Mesenchymal stem cell (in vitro differentiated cells and primary cell): ENCODE measurements at regions not wholly inside any gene's neighbourhood (a gene's known extent, or its start where the extent isn't known, plus 50 kb on each side); places are given as distances from the start of the nearest gene placed in this dataset.

Experiments used
- DNase-seq: peaks from one replicate; pipeline ENCODE4 v3.0.0-alpha.2; 2013
- H2AFZ ChIP-seq: one replicate; pipeline ENCODE4 v1.6.1; 2013; ENCODE audit warnings: low read depth, mild to moderate bottlenecking, control low read depth, inconsistent platforms, low read length, moderate library complexity
- H2AK5ac ChIP-seq: 2 replicates; pipeline ENCODE4 v1.6.1; 2013; ENCODE audit warnings: low read length, moderate library complexity, mild to moderate bottlenecking, inconsistent platforms; ENCODE audit not compliant: severe bottlenecking
- H2BK120ac ChIP-seq: one replicate; pipeline ENCODE4 v1.6.1; 2013; ENCODE audit warnings: low read depth, mild to moderate bottlenecking, inconsistent platforms, low read length, moderate library complexity
- H2BK12ac ChIP-seq, 2 experiments: one replicate each; pipeline ENCODE4 v1.6.1; 2013; ENCODE audit warnings: inconsistent platforms in 2 of 2, low read length in 2 of 2, mild to moderate bottlenecking in 2 of 2, moderate library complexity in 2 of 2, control low read depth in 1 of 2
- H2BK15ac ChIP-seq: one replicate; pipeline ENCODE4 v1.6.1; 2013; ENCODE audit warnings: mild to moderate bottlenecking, low read depth, inconsistent platforms; ENCODE audit not compliant: poor library complexity, severe bottlenecking
- H2BK5ac ChIP-seq: 2 replicates; pipeline ENCODE4 v1.6.1; 2013; ENCODE audit warnings: low read depth, mild to moderate bottlenecking, low read length, control low read depth, inconsistent platforms; ENCODE audit not compliant: poor library complexity, severe bottlenecking
- H3K14ac ChIP-seq, 2 experiments: one replicate each; pipeline ENCODE4 v1.6.1; 2013; ENCODE audit warnings: inconsistent platforms in 2 of 2, low read length in 2 of 2, control low read depth in 1 of 2, mild to moderate bottlenecking in 1 of 2, moderate library complexity in 1 of 2
- H3K18ac ChIP-seq, 2 experiments: one replicate each; pipeline ENCODE4 v1.6.1; 2013; ENCODE audit warnings: inconsistent platforms in 2 of 2, low read length in 2 of 2, control low read depth in 1 of 2, low read depth in 1 of 2, mild to moderate bottlenecking in 1 of 2
- H3K23ac ChIP-seq, 2 experiments: one replicate each; pipeline ENCODE4 v1.6.1; 2013; ENCODE audit warnings: inconsistent platforms in 2 of 2, low read length in 2 of 2, mild to moderate bottlenecking in 2 of 2, moderate library complexity in 2 of 2, control low read depth in 1 of 2
- H3K27ac ChIP-seq: 2 replicates; pipeline ENCODE4 v1.5.1; 2013; ENCODE audit warnings: mild to moderate bottlenecking, moderate library complexity, low read length, control low read depth, inconsistent platforms; ENCODE audit not compliant: poor library complexity, severe bottlenecking
- H3K27me3 ChIP-seq, 2 experiments: 2 replicates each; pipeline versions ENCODE4 v1.6.1 to v1.7.0; 2013; ENCODE audit warnings: low read length in 2 of 2, mild to moderate bottlenecking in 2 of 2, moderate library complexity in 2 of 2, control low read depth in 1 of 2, inconsistent platforms in 1 of 2; ENCODE audit not compliant: control insufficient read depth in 1 of 2, insufficient read depth in 1 of 2
- H3K36me3 ChIP-seq, 2 experiments: 2 replicates each; pipeline versions ENCODE4 v1.6.1 to v1.7.0; 2013; ENCODE audit warnings: low read length in 2 of 2, control low read depth in 1 of 2, inconsistent platforms in 1 of 2, low read depth in 1 of 2, mild to moderate bottlenecking in 1 of 2; ENCODE audit not compliant: insufficient read depth in 2 of 2, control insufficient read depth in 1 of 2
- H3K4ac ChIP-seq, 2 experiments: one replicate each; pipeline ENCODE4 v1.6.1; 2013; ENCODE audit warnings: inconsistent platforms in 2 of 2, low read length in 2 of 2, mild to moderate bottlenecking in 2 of 2, moderate library complexity in 2 of 2, control low read depth in 1 of 2, low read depth in 1 of 2
- H3K4me1 ChIP-seq: 2 replicates; pipeline ENCODE4 v1.6.1; 2013; ENCODE audit warnings: low read depth, low read length, control low read depth; ENCODE audit not compliant: control insufficient read depth, insufficient read depth
- H3K4me2 ChIP-seq: 2 replicates; pipeline ENCODE4 v1.6.1; 2013; ENCODE audit warnings: low read length, mild to moderate bottlenecking, inconsistent platforms; ENCODE audit not compliant: poor library complexity, severe bottlenecking
- H3K4me3 ChIP-seq, 2 experiments: 2 replicates each; pipeline versions ENCODE4 v1.5.1 to v1.7.0; 2013; ENCODE audit warnings: low read length in 2 of 2, mild to moderate bottlenecking in 2 of 2, control low read depth in 1 of 2, low read depth in 1 of 2; ENCODE audit not compliant: insufficient read depth in 1 of 2
- H3K79me1 ChIP-seq: replicated peaks from 2 replicates; pipeline ENCODE4 v1.6.1; 2013; ENCODE audit warnings: mild to moderate bottlenecking, control low read depth, low read length, inconsistent platforms; ENCODE audit not compliant: poor library complexity, severe bottlenecking
- H3K9ac ChIP-seq: 2 replicates; pipeline ENCODE4 v1.7.0; 2013; ENCODE audit warnings: mild to moderate bottlenecking, low read length, moderate library complexity
- H3K9me3 ChIP-seq: 2 replicates; pipeline ENCODE4 v1.7.0; 2013; ENCODE audit warnings: mild to moderate bottlenecking, low read length; ENCODE audit not compliant: control insufficient read depth
- H4K8ac ChIP-seq: one replicate; pipeline ENCODE4 v1.6.1; 2013; ENCODE audit warnings: inconsistent platforms, mild to moderate bottlenecking, low read length, moderate library complexity
- H4K91ac ChIP-seq: one replicate; pipeline ENCODE4 v1.6.1; 2013; ENCODE audit warnings: mild to moderate bottlenecking, low read length, inconsistent platforms
- WGBS: methylation state at CpG from one replicate; pipeline ENCODE4 v1.1.7; 2013; ENCODE audit warnings: mixed read lengths; 5-methylcytosine and 5-hydroxymethylcytosine counted together

DNA sequence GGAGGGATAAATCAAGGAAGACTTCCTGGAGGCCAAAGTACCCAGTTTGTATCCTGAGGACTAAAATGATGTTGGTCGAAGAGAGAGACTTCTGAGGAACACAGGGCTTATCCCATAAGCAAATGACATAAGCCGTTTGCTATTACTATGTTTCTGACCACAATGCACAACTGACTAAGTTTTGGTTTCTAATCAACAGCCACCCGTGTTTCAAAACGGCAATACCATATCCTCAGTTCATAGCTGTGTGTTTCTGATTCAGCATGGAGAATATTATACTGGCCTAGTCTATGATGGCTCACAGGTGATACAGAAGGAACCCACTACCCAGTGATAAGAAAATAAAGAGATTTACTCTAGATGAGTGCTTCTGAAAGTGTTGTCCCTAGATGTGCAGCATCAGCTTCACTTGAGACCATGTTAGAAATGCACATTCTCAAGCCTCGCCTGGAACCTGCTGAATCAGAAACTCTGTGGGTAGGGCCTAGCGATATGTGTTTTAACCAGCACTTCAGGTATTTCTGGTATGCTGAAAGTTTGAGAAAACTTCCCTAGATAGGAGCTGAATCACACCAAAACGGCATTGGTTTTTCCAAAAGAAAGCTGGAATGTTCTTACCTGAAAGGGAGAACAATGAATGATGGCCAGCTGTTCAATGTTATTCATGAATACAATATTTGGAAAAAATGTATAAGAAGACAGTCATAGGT lies 639.7 kb upstream of the NR2F2 start:
- DNase-seq = no peak
- no peak overlapping the region for H2AK5ac ChIP-seq
- no peak overlapping the region for H2BK12ac ChIP-seq
- no peak overlapping the region for H2BK120ac ChIP-seq
- H3K9ac ChIP-seq = no peak overlapping the region
- H3K4me1 ChIP-seq = no peaks in the 10 kb centered on the region
- no peak overlapping the region for H3K18ac ChIP-seq
- H3K36me3 ChIP-seq = no peaks in the 10 kb centered on the region
- H3K79me1 ChIP-seq = no peaks in the 10 kb centered on the region
- no peak overlapping the region for H2BK5ac ChIP-seq
- H4K91ac ChIP-seq = no peak overlapping the region
- H3K27me3 ChIP-seq = no peaks in the 10 kb centered on the region
- no peak overlapping the region for H3K4me2 ChIP-seq
- no peak overlapping the region for H3K4me3 ChIP-seq
- 94% methylated on average over 7 of the region's 7 CpGs for WGBS
- H3K27ac ChIP-seq = no peak overlapping the region
- H3K14ac ChIP-seq = no peak overlapping the region
- H3K23ac ChIP-seq = no peak overlapping the region
- no peak overlapping the region for H3K4ac ChIP-seq
- peaks cover 32% of the 10 kb centered on the region for H3K9me3 ChIP-seq
- H2AFZ ChIP-seq = no peak overlapping the region
- H2BK15ac ChIP-seq = no peak overlapping the region
- H4K8ac ChIP-seq = no peak overlapping the region

DNA sequence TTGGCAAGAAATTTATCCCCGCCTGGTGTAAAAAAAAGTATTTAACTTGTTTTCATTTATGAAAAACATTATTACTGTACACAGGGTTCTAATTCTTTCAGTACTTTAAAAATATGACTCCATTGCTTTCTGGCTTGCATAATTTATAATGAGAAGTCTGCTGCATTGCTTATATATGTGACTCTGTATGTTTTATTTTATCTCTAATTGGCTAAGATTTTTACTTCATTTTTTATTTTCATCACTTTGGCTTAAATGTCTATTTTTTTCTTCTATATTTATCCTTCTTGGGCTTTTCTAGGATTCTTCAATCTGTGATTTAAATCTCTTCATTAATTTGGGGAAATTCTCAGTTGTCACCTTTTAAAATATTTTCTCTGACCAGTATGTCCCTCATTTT lies 636.6 kb upstream of the NR2F2 start:
- Histone ChIP-seq H3K36me3 (no peaks in the 10 kb centered on the region), H3K4me2 (no peak overlapping the region)

DNA sequence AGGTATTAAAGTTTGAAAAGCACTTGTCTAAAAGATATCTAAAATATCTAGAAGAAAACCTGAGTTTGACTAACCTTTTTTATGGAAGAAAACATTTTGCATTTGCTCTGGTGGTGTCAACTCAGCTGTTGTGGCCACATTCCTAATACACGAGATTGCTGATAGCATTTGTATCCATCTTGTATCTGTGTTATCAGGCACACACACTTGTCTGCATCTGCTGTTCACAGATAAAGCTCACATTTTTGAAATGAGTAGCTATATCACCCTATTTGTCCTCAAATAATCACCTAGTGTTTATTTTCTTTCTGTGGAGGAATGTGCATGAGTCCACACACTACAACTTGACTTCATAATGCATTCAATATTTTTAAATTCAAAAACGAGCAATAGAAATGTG lies 632.3 kb upstream of the NR2F2 start:
- Histone ChIP-seq H3K27ac (no peak overlapping the region), H2BK12ac (no peak overlapping the region), H3K23ac (no peak overlapping the region), H3K4me2 (no peak overlapping the region), H3K27me3 (no peaks in the 10 kb centered on the region), H4K91ac (no peak overlapping the region), H3K36me3 (no peaks in the 10 kb centered on the region), H3K4ac (no peak overlapping the region), H2AFZ (no peak overlapping the region), H4K8ac (no peak overlapping the region), H3K9ac (no peak overlapping the region), H3K14ac (no peak overlapping the region), H2BK5ac (no peak overlapping the region), H2BK15ac (no peak overlapping the region), H3K4me3 (no peak overlapping the region), H2AK5ac (no peak overlapping the region), H3K18ac (no peak overlapping the region), H3K4me1 (no peaks in the 10 kb centered on the region), H2BK120ac (no peak overlapping the region), H3K79me1 (no peaks in the 10 kb centered on the region), H3K9me3 (peaks cover 76% of the 10 kb centered on the region)
- 72% methylated on average over 2 of the region's 2 CpGs for WGBS
- no peak for DNase-seq

More for the DNA sequence above, 636.6 kb upstream of the NR2F2 start:
- no peak overlapping the region for H3K4ac ChIP-seq
- H3K14ac ChIP-seq = no peak overlapping the region
- H2BK15ac ChIP-seq = no peak overlapping the region
- no peak overlapping the region for H3K23ac ChIP-seq
- H2BK120ac ChIP-seq = no peak overlapping the region
- no peaks in the 10 kb centered on the region for H3K4me1 ChIP-seq
- peaks cover 50% of the 10 kb centered on the region for H3K9me3 ChIP-seq
- H3K4me3 ChIP-seq = no peak overlapping the region
- no peaks in the 10 kb centered on the region for H3K27me3 ChIP-seq
- no CpG with 5 or more reads among the region's 1 CpG for WGBS
- H2AK5ac ChIP-seq = no peak overlapping the region
- H2BK5ac ChIP-seq = no peak overlapping the region
- no peak overlapping the region for H2BK12ac ChIP-seq
- no peak overlapping the region for H4K8ac ChIP-seq
- no peak overlapping the region for H2AFZ ChIP-seq
- H3K18ac ChIP-seq = no peak overlapping the region
- H3K79me1 ChIP-seq = no peaks in the 10 kb centered on the region
- no peak overlapping the region for H3K27ac ChIP-seq
- no peak overlapping the region for H3K9ac ChIP-seq
- H4K91ac ChIP-seq = no peak overlapping the region
- peak; percentile 25 for DNase-seq

DNA sequence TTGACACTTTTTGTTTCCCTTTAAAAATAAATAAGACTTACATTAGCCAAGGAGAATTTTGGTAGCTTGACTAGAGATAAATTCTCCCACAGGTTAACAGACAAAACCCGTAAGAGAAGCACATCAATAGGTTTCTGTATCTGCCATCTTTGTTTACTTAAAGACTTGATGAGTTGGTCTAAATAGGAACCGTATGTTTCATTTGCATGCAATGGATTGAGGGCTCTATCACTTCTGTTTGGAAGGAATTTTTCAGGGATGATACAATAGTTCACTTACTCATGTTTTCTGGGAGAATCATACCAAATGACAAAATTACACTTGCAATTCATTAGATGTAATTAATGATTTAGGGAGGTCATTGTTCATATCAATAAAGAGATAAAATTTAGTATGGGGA lies 631.5 kb upstream of the NR2F2 start:
- Histone ChIP-seq H3K9ac (no peak overlapping the region), H3K27me3 (no peaks in the 10 kb centered on the region), H2AK5ac (no peak overlapping the region), H3K79me1 (no peaks in the 10 kb centered on the region), H3K4me1 (no peaks in the 10 kb centered on the region), H2AFZ (no peak overlapping the region), H3K14ac (no peak overlapping the region), H2BK12ac (no peak overlapping the region), H3K23ac (no peak overlapping the region), H3K4me2 (no peak overlapping the region), H2BK120ac (no peak overlapping the region), H3K9me3 (peaks cover 78% of the 10 kb centered on the region), H4K8ac (no peak overlapping the region), H3K27ac (no peak overlapping the region), H3K4ac (no peak overlapping the region), H2BK15ac (no peak overlapping the region), H2BK5ac (no peak overlapping the region), H3K4me3 (no peak overlapping the region), H4K91ac (no peak overlapping the region), H3K18ac (no peak overlapping the region), H3K36me3 (no peaks in the 10 kb centered on the region)
- 43% methylated on average over 2 of the region's 2 CpGs for WGBS
- DNase-seq = peak; percentile 14
